CD4-positive, alpha-beta memory T cell (primary cell): ENCODE measurements at regions not wholly inside any gene's neighbourhood (a gene's known extent, or its start where the extent isn't known, plus 50 kb on each side); places are given as distances from the start of the nearest gene placed in this dataset.

Source experiments
- CTCF ChIA-PET: fragments of 350-600 bp; sonication (Branson Sonifier 250); formaldehyde crosslinking; loops from one replicate; lab custom pipeline; 2021; ENCODE audit warnings: inconsistent platforms; ENCODE audit not compliant: partially characterized antibody; lab: Charles Lee
- POLR2A ChIA-PET: fragments of 350-600 bp; sonication (Branson Sonifier 250); formaldehyde crosslinking; loops from one replicate; lab custom pipeline; 2021; ENCODE audit not compliant: partially characterized antibody; lab: Charles Lee
- DNase-seq, 5 donors: peaks; one replicate each; pipeline versions ENCODE4 v3.0.0 to v3.0.0-alpha.2; 2020 to 2022; ENCODE audit warnings: mixed read lengths in 1 of 5
- H3K27ac ChIP-seq: one replicate; pipeline ENCODE4 v1.7.0; 2013; ENCODE audit warnings: low read depth, low read length
- H3K27me3 ChIP-seq: 2 replicates; pipeline ENCODE4 v1.7.0; 2013; ENCODE audit warnings: mild to moderate bottlenecking, low read length, moderate library complexity; ENCODE audit not compliant: insufficient read depth
- H3K36me3 ChIP-seq: 2 replicates; pipeline ENCODE4 v1.7.0; 2013; ENCODE audit warnings: mild to moderate bottlenecking, low read length, moderate library complexity; ENCODE audit not compliant: insufficient read depth
- H3K4me1 ChIP-seq: 2 replicates; pipeline ENCODE4 v1.7.0; 2013; ENCODE audit warnings: mild to moderate bottlenecking, low read length, moderate library complexity; ENCODE audit not compliant: insufficient read depth
- H3K4me3 ChIP-seq, 2 donors: one replicate each; pipeline ENCODE4 v1.7.0; 2013; ENCODE audit warnings: low read length in 2 of 2, mild to moderate bottlenecking in 1 of 2
- H3K9me3 ChIP-seq, 2 donors: one replicate each; pipeline ENCODE4 v1.7.0; 2013; ENCODE audit warnings: low read length in 2 of 2, control low read depth in 1 of 2; ENCODE audit not compliant: control insufficient read depth in 1 of 2
- H3K27ac Mint-ChIP-seq, 7 donors: one replicate each; pipeline ENCODE4 v1.8.0; 2020 to 2021; ENCODE audit warnings: mixed read lengths in 7 of 7, mild to moderate bottlenecking in 6 of 7, inconsistent platforms in 3 of 7, moderate library complexity in 3 of 7
- H3K27me3 Mint-ChIP-seq, 2 donors: one replicate each; pipeline ENCODE4 v1.8.0; 2020 to 2021; ENCODE audit warnings: mixed read lengths in 2 of 2
- H3K36me3 Mint-ChIP-seq, 2 donors: one replicate each; pipeline ENCODE4 v1.8.0; 2020 to 2021; ENCODE audit warnings: mixed read lengths in 2 of 2, inconsistent platforms in 1 of 2, mild to moderate bottlenecking in 1 of 2
- H3K4me1 Mint-ChIP-seq, 4 donors: one replicate each; pipeline ENCODE4 v1.8.0; 2020 to 2021; ENCODE audit warnings: mixed read lengths in 4 of 4, mild to moderate bottlenecking in 1 of 4
- H3K4me3 Mint-ChIP-seq, 8 donors: one replicate each; pipeline ENCODE4 v1.8.0; 2020 to 2021; ENCODE audit warnings: mixed read lengths in 8 of 8, mild to moderate bottlenecking in 7 of 8, moderate library complexity in 6 of 8, inconsistent platforms in 3 of 8
- H3K9me3 Mint-ChIP-seq, 8 donors: one replicate each; pipeline ENCODE4 v1.8.0; 2020 to 2021; ENCODE audit warnings: mixed read lengths in 8 of 8, mild to moderate bottlenecking in 5 of 8, inconsistent platforms in 3 of 8, moderate library complexity in 1 of 8
- intact Hi-C: fragments of 100-400 bp; cut with micrococcal nuclease; formaldehyde crosslinking; loops from one replicate; pipeline ENCODE4 v1.15.1; 2023

DNA sequence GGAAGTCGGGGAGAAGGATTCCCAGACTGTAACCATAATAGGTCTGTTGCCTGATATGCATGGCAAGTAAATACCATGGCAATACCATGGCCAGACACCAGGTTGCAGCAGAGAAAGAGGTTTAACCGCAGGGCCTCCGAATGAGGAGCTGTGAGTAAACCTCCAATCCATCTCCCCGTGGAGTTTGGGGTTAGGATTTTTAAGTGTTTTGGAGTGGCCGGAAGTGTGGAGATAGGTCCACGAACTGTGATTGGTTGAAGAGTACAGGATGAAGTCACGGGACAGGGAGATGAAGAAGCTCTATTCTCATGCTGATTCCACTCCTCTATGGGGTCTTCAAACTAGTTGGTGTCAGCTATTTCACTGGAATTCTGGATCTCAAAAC is 127.9 kb downstream of the ST8SIA2 start:
- peaks cover 1 to 6% of the 10 kb centered on the region in 2 donors for H3K27me3 Mint-ChIP-seq
- peaks cover 0 to 10% (median 3%) of the 10 kb centered on the region in 4 donors for H3K4me1 Mint-ChIP-seq
- H3K4me1 ChIP-seq: no peaks in the 10 kb centered on the region
- intact Hi-C loops: no loop called here
- POLR2A ChIA-PET: no interaction called here
- peak in 4 of 5 donors; percentile 7 to 18 (median 10) for DNase-seq
- CTCF ChIA-PET: interaction anchor here (0.8 to 2.1 kb wide), 5 partner anchors 10 to 195 kb away, joined by 3 to 20 read pairs (median 3); no protein-coding TSS in a partner anchor
- H3K4me3 ChIP-seq: no peak overlapping the region
- no peaks in the 10 kb centered on the region for H3K36me3 ChIP-seq
- no peak overlapping the region for H3K4me3 Mint-ChIP-seq
- no peaks in the 10 kb centered on the region for H3K9me3 ChIP-seq
- no peaks in the 10 kb centered on the region for H3K36me3 Mint-ChIP-seq
- no peaks in the 10 kb centered on the region for H3K27me3 ChIP-seq
- no peak overlapping the region for H3K27ac ChIP-seq
- H3K9me3 Mint-ChIP-seq: peaks cover 0 to 2% (median 0%) of the 10 kb centered on the region in 8 donors
- H3K27ac Mint-ChIP-seq: no peak overlapping the region

- CTCF ChIA-PET: interaction anchor here (1.1 to 2.1 kb wide), 2 partner anchors 190 to 194 kb away, joined by 3 to 20 read pairs; no protein-coding TSS in a partner anchor
- peaks cover 0 to 10% (median 3%) of the 10 kb centered on the region in 4 donors for H3K4me1 Mint-ChIP-seq
- no peaks in the 10 kb centered on the region for H3K36me3 Mint-ChIP-seq
- no peak for DNase-seq
- no peaks in the 10 kb centered on the region for H3K27me3 ChIP-seq
- intact Hi-C loops: no loop called here
- no peak overlapping the region for H3K4me3 ChIP-seq
- no peaks in the 10 kb centered on the region for H3K4me1 ChIP-seq
- peaks cover 0 to under 1% (median 0%) of the 10 kb centered on the region in 8 donors for H3K9me3 Mint-ChIP-seq
- no peaks in the 10 kb centered on the region for H3K36me3 ChIP-seq
- no peak overlapping the region for H3K27ac Mint-ChIP-seq
- POLR2A ChIA-PET: no interaction called here
- H3K27me3 Mint-ChIP-seq: peaks cover 1 to 6% of the 10 kb centered on the region in 2 donors
- H3K9me3 ChIP-seq: no peaks in the 10 kb centered on the region
- no peak overlapping the region for H3K27ac ChIP-seq
- no peak overlapping the region for H3K4me3 Mint-ChIP-seq
These were observed 127.4 kb downstream of the ST8SIA2 start for GRCh38 chr15:92520914-92521623.

GRCh38 chr15:92519709-92520108 is 126.0 kb downstream of the ST8SIA2 start:
- Mint-ChIP-seq H3K27me3 (peaks cover 0 to 6% of the 10 kb centered on the region in 2 donors), H3K27ac (no peak overlapping the region), H3K36me3 (no peaks in the 10 kb centered on the region), H3K9me3 (no peaks in the 10 kb centered on the region), H3K4me1 (peaks cover 0 to 6% (median 3%) of the 10 kb centered on the region in 4 donors), H3K4me3 (no peak overlapping the region)
- Histone ChIP-seq H3K27me3 (no peaks in the 10 kb centered on the region), H3K9me3 (no peaks in the 10 kb centered on the region), H3K27ac (no peak overlapping the region), H3K36me3 (no peaks in the 10 kb centered on the region), H3K4me1 (no peaks in the 10 kb centered on the region), H3K4me3 (no peak overlapping the region)
- ChIA-PET POLR2A (no interaction called here), CTCF (no interaction called here)
- DNase-seq: no peak
- intact Hi-C loops: no loop called here
